Middle frontal gyrus (tissue), 1 donor: ENCODE measurements at regions not wholly inside any gene's neighbourhood (a gene's known extent, or its start where the extent isn't known, plus 50 kb on each side); places are given as distances from the start of the nearest gene placed in this dataset.
"Not testable (repeated sequence)": the region's sequence is repeated elsewhere in the genome, so short reads cannot be mapped to it uniquely, and the experiment has no call there.

ENCODE experiments used
- DNase-seq: peaks from one replicate; pipeline ENCODE4 v3.0.0-alpha.2; 2015; ENCODE audit warnings: low spot score; ENCODE audit errors: extremely low spot score

- no peak for DNase-seq
Measured at GRCh38 chr6:140480852-140481251, 1106.4 kb upstream of the CITED2 start.

GRCh38 chr6:140478631-140479030 lies 1104.2 kb upstream of the CITED2 start:
- no peak for DNase-seq

- DNase-seq: no peak
Measured at GRCh38 chr6:140475086-140475485, 1100.6 kb upstream of the CITED2 start.

GRCh38 chr6:140464720-140465119 lies 1090.3 kb upstream of the CITED2 start:
- no peak for DNase-seq

GRCh38 chr6:140463312-140463710 lies 1088.9 kb upstream of the CITED2 start:
- DNase-seq: no peak

- no peak for DNase-seq
Measured at GRCh38 chr6:140462453-140463311, 1088.2 kb upstream of the CITED2 start.

GRCh38 chr6:140462076-140462452 lies 1087.6 kb upstream of the CITED2 start:
- no peak for DNase-seq

GRCh38 chr6:140460267-140460666 lies 1085.8 kb upstream of the CITED2 start:
- DNase-seq: no peak

GRCh38 chr6:140459209-140459608 lies 1084.8 kb upstream of the CITED2 start:
- no peak for DNase-seq

- DNase-seq: no peak
Measured at GRCh38 chr6:140446241-140446640, 1071.8 kb upstream of the CITED2 start.

GRCh38 chr6:140445474-140446004 lies 1071.1 kb upstream of the CITED2 start:
- no peak for DNase-seq

- not testable (repeated sequence) for DNase-seq
Measured at GRCh38 chr6:140443112-140443511, 1068.7 kb upstream of the CITED2 start.

GRCh38 chr6:140441256-140441655 lies 1066.8 kb upstream of the CITED2 start:
- no peak for DNase-seq

- no peak for DNase-seq
Measured at GRCh38 chr6:140440223-140440835, 1065.9 kb upstream of the CITED2 start.

GRCh38 chr6:140438346-140438735 lies 1063.9 kb upstream of the CITED2 start:
- DNase-seq: no peak

- DNase-seq: no peak
Measured at GRCh38 chr6:140437619-140438345, 1063.3 kb upstream of the CITED2 start.

- DNase-seq: no peak
Measured at GRCh38 chr6:140436023-140436811, 1061.8 kb upstream of the CITED2 start.

- DNase-seq: no peak
Measured at GRCh38 chr6:140434761-140435160, 1060.3 kb upstream of the CITED2 start.

- DNase-seq: no peak
Measured at GRCh38 chr6:140433072-140433471, 1058.6 kb upstream of the CITED2 start.

- DNase-seq: no peak
Measured at GRCh38 chr6:140427842-140428241, 1053.4 kb upstream of the CITED2 start.

GRCh38 chr6:140414966-140415620 lies 1040.6 kb upstream of the CITED2 start:
- DNase-seq: no peak
